Stimulated activated CD4-positive, alpha-beta T cell treated with anti-CD3 and anti-CD28 coated beads, Interleukin-12 subunit alpha, Interleukin-12 subunit beta, amount 100 ng/mL, for 48 hours (primary cell): ENCODE measurements at regions not wholly inside any gene's neighbourhood (a gene's known extent, or its start where the extent isn't known, plus 50 kb on each side); places are given as distances from the start of the nearest gene placed in this dataset.

Experiments used
- DNase-seq, 3 donors: peaks; one replicate each; pipeline ENCODE4 v3.0.0-alpha.2; 2020; ENCODE audit warnings: low read depth in 2 of 3, low spot score in 1 of 3

DNA sequence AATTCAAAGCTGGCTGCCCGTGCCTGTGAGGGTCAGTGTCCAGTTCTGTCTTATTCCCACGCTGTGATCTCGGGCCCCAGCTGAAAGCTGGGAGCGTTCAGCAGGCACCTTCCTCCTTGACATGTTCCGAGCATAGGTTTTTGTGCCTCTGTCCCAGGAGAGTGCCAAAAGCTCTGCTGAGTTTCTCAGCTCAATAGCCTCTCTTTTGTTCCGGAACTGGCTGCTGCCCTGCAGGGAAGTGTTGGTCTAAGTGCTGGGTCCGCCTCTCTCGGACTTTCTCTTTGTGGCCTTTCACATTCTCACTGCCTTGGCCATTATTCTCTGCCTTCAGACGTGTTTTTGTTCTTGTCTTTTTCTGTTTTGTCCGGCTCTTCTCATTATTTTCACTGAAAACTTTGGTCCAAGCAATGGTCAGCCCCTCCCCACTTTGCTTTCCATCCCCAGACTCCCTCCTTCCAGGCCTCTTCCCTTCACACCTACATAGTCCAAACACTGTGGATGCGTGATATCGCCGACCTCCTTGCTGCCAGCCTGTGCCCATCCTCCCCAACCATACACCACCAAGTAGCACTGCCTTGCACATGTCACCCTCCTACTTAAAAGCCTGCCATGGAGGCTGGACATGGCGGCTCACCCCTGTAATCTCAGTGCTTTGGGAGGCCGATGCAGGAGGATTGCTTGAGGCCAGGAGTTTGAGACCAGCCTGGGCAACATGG, 233.8 kb downstream of the RHOU start:
- no peak for DNase-seq

DNA sequence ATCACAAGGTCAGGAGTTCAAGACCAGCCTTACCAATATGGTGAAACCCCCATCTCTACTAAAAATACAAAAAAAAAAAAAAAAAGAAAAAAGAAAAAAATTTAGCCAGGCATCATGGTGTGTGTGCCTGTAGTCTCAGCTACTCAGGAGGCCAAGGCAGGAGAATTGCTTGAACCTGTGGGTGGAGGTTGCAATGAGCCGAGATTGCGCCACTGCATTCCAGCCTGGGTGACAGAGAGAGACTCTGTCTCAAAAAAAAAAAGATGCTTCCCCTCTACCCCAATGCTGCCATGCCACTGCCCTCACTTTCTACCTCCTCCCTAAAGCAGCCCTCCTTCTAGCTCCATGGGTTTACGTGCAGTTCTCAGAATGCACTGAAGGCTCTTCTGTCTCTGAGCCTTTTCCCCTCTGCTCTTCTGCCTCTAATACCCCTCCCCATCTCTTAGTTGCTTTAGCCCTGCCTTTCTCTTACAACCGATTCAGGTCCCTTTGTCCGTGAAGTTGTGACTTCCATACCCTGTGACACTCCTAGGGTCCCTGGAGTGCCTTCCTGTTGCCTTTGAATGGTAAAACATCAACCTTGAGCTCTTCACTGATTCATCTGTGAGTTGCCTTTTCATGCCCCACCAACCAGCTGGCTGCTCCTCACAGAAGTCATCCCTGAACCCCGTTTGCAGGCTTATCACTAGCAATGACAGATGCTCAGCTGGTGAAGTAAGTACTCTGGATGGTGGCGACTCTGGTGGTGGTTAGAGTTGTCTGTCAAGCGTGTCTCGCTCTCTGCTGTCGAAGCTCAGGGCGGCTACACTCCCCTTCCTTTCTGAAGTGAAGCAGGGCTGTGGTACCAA, 234.9 kb downstream of the RHOU start:
- DNase-seq, result no peak

- no peak for DNase-seq
Measured at GRCh38 chr1:228972576-228972975, 237.3 kb downstream of the RHOU start.

GRCh38 chr1:228974273-228974672, 239.0 kb downstream of the RHOU start:
- no peak for DNase-seq

DNA sequence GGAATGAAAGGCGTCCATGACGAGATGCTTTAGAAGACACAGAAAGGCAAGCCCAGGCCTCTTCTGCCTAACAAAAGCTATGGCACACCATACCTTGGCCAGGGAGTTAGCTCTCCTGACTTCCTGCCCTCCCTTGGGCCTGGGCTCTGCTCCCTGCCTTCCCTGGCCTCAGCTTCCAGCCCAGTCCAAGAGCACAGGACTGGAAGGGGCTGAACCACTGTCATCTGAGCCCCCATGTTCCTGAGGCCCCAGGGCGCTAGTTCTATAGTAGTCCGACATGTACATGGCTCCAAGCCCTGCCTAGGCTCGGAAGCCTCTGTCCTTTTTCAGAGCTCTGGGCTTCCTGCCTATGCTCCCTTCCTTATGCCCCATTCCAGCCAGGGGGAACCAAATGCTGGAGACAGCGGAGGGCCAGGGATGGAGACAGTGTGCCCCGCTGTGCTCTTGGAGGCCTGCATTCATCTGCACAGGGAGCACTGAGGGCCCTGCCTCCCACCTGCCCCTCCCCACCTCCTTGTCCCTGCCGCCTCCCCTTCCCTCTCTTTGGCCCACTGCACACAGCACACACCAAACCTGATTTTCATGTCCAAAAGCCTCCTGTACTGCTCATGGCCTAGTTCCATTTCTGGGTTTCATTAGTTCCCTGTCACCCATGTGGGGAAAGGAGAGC, 240.1 kb downstream of the RHOU start:
- no peak for DNase-seq

DNA sequence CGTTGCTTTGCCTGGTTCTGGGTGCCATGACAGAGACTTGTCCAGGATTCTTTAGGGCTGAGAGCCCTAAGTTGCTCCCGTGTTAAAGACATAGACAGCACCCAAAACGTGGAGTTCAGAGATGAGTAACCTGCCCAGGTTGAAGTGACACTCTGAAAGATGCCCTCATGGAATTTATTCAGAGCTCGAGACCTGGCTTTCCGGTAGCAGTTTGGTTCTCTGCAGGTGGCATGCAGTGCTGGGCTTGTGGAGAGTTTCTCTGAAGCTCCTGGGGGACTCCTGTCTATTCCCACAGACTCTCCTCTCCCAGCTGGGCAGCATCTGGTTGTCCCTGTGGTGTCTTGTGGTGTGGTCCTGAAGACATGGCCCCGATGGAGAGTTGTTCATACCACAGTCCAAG, 241.0 kb downstream of the RHOU start:
- DNase-seq, result no peak

- no peak for DNase-seq
Measured at GRCh38 chr1:228977307-228977706, 242.0 kb downstream of the RHOU start.

DNA sequence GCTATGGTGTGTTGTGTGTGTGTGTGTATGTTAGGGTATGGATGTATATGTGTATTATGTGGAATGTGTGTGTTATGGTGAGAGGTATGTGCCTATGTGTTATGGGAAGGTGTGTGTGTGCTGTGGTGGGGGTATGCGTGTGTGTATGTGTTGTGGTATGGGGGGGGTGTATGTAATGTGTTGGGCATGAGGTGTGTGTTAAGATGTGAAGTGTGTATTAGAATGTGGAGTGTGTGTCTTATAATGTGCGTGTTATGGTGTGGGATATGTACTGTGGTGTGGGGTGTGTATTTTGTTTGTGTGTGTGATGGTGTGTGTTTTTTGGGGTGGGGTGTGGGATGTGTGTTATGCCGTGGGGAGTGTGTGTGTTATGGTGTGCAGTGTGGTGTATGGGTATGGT, 242.5 kb downstream of the RHOU start:
- DNase-seq, result no peak

- no peak for DNase-seq
Measured at GRCh38 chr1:228978484-228979324, 243.4 kb downstream of the RHOU start.

GRCh38 chr1:228979325-228979699, 244.0 kb downstream of the RHOU start:
- DNase-seq, result no peak

DNA sequence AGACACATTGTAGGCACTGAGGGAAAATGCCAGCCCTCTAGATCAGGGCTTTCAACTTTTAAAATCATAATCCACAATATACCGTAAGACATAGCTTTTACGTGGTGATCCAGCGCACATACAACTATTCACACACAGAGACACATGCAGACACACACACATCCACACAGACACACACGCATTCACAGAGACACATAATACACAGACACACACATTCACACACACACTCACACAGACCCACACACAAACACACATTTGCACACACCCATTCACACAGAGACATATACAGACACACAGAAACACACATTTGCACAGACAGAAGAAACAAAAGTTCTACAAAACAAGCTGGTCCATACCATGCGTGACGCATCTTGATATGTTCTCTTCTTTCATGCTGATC, 244.5 kb downstream of the RHOU start:
- no peak for DNase-seq

GRCh38 chr1:228980232-228980937, 245.1 kb downstream of the RHOU start:
- no peak for DNase-seq

GRCh38 chr1:228982637-228983036, 247.4 kb downstream of the RHOU start:
- DNase-seq, result no peak

GRCh38 chr1:228983231-228983660, 248.0 kb downstream of the RHOU start:
- no peak for DNase-seq

DNA sequence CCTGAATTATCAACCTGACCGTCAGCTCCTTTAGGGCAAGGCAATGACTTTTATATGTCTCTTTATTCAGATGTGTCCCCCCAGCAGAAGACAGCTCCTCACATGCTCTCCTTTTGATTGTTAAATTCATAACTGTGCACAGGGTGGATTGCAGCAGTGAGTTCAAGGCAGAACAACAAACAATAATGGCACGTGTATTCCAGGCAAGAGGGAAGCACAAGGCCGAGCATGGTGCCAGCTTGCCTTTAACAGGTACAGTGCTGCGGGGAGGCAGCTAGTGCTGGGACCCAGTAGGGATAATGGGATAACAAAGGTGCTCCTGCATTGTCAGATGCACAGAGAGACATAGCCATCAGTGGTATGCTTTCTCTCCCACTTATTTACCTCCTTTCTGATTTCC, 248.4 kb downstream of the RHOU start:
- DNase-seq, result no peak

- DNase-seq, result no peak
Measured at GRCh38 chr1:228984107-228984506, 248.8 kb downstream of the RHOU start.

DNA sequence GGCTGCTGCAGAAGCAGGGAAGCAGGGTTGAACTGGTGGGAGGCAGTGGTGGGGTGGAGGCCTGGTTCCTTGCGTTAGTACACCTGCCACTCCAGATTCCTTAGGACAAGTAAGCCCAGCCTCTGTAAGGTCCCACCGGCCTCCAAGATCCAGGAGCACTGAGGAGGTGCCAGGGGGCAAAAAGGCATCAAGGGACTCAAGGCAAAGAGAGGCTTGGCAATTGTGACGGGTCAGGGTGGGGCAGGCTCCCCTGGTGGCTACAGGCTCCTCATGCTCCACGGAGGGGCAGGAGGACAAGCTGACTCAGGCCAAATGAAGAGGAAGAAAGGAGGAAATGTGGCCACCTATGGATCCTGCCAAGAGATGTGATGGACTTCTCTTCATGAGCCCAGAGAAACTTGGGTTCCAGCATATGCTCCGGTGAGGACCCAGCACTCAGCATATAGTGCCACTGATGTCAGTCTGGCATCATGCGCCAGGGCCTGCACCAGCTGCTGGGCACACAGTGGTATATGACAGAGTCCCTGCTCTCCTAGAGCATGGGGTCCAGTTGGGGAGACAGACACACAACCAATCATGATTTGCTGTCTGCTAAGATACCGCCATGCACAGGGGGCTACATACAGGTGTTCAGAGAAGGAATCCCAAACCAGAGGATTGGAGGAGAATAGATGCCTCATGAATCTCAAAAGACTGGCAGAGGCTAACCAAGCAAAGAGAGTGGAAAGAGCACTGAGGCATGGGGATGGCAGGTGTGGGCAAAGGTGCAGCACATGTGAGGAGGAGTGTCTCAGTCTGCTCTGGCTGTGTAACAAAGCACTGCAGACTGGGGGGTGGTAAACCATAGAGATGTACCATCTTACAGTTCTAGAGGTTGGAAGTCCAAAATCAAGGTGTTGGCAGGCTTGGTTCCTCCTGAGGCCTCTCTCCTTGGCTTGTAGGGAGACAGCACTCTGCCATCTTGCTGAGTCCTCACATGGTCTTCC, 249.7 kb downstream of the RHOU start:
- DNase-seq, result no peak

DNA sequence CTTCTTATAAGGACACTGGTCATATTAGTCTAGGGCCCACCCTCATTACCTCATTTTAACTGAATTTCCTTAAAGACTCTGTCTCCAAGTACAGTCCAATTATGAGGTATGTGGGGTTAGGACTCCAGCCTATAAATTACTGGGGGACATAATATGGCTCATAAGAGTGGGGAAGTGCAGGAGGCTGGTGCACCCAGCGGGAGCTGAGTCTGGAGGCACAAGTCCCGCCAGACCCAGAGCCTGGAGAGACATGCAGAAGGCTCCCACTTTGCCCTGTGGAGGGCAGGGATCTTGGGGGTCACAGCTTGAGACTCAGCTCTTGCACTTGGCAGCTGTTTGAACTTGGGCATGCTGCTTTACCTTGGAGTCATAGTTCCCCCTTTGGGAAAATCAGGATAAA, 250.4 kb downstream of the RHOU start:
- no peak for DNase-seq
